ENCODE measurements at regions not wholly inside any gene's neighbourhood (a gene's known extent, or its start where the extent isn't known, plus 50 kb on each side); places are given as distances from the start of the nearest gene placed in this dataset.

- TF ChIP-seq POLR2A (IDR thresholded peaks at IDR 0.05; ENCODE audit: low read length) (no peak), GATA1 (IDR thresholded peaks at IDR 0.05; ENCODE audit: low read depth, low read length) (no peak)
These were observed 317.5 kb upstream of the SLCO3A1 start for GRCh38 chr15:91535856-91536500.
